Epidermal melanocyte (primary cell): ENCODE measurements at regions not wholly inside any gene's neighbourhood (a gene's known extent, or its start where the extent isn't known, plus 50 kb on each side); places are given as distances from the start of the nearest gene placed in this dataset.
"Not testable (repeated sequence)": the region's sequence is repeated elsewhere in the genome, so short reads cannot be mapped to it uniquely, and the experiment has no call there.

ENCODE experiments used
- DNase-seq: peaks from one replicate; pipeline ENCODE4 v3.0.0; 2011; ENCODE audit warnings: low spot score; ENCODE audit not compliant: insufficient read length

DNA sequence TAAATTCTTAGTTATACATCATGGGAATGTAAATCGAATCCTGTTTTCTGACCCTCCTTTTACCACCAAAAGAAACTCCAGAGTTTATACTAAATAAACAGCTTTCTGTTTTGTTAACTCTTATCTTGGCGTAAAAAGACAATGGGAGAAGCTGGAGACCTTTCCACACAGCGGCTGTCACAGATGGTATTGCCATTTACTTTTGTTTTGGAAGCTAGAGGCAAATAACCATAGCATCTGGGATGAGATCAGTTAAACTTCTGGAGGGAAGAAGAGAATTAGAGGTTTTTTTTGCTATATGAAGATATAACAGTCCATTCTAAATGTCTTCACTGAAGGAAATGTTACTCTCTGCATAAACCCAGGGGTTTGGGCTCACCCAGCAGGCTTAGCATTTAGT lies 258.9 kb downstream of the REEP3 start:
- DNase-seq: no peak

DNA sequence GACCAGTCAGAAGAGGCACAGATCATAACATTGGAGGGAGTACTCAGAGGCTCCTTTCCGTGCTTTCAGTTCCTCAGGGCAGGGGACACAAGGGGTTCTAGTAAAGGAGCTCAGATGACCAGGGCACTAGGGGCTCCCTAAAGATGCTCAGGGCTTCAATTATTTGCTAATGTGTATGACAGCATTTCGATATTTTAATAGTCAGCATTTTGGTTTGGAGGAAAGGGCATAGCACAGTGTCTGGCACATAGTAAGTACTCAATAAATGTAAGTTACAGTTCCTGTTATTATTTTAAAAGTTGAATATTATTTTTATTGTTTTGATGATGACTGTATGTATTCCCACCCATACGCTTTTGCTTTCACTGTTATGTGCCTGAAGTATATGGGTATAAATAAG lies 260.0 kb downstream of the REEP3 start:
- DNase-seq: no peak

DNA sequence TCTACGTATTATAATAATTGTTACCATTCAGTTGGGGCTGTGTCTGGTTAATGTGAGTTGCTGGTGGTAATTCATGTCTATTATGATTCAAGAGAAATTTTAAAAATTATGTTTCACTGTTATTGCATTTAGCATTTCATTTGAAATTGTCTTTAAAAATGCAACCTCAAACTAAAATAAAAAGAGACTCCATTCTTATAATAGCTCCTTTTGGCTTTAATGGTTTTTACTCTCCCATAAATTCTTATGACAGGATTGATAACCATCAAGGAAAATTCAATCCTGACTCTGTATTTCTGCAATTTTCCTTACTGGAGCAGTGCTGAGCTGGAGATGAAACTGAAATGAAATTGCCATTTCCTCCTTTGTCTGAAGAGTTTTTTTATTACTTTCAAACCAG lies 262.7 kb downstream of the REEP3 start:
- DNase-seq: no peak

DNA sequence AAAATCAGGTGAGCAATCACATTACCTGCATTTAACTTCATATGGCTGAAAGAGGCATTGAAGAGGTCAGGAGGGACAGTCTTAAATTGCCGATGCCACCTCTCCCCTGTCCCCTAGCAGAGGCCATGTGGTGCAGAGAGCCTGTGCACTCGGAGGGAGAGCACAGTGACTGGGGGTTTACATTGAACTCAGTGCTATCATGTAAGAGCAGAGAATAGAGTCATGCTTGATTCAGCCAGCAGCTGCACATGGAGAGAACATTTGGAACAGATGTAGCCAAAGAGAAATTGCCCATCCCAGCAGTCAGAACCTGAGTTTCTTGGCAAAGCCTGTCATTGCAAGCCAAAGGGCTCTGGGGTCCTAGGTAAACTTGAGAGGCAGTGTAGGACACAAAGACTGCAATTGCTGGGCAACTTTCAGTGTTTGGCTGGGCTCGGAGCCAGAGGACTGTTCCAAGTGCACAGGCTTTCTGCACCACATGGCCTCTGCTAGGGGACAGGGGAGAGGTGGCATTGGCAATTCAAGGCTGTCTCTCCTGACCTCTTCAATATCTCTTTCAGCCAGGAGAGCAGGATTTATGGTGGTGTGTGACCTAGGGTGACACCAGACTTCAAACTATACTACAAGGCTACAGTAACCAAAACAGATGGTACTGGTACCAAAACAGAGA lies 267.1 kb downstream of the REEP3 start:
- DNase-seq: no peak

DNA sequence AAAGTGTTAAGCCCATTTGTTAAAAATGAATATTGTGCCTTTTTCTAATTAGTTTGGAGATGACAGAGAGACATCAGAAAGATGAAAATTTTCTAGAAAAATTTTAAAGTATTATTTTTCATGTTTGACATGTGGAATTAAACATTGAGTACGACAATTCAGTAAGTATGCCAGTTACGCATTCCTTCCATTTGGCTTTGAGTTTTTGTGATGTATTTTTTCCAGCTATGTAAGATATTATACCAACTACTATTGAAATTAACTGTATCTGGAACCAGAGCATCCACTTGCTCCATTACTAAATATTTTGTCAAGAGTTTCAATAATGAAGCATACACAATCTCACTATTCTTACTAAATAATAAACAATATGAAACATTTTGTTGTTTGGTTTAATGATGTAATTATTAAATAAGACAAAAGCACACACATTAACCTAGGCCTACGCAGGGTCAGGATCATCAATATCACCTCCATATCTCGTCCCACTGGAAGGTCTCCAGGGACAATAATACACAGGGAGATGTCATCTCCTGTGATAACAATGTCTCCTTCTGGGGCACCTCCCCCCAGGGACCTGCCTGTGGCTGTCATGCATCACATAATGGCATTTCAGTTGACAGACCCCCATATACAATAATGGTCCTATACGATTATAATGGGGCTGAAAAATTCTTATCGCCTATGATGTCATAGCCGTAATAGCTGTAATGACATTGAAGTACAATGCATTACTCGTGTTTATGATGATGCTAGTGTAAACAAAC lies 274.1 kb downstream of the REEP3 start:
- no peak for DNase-seq

DNA sequence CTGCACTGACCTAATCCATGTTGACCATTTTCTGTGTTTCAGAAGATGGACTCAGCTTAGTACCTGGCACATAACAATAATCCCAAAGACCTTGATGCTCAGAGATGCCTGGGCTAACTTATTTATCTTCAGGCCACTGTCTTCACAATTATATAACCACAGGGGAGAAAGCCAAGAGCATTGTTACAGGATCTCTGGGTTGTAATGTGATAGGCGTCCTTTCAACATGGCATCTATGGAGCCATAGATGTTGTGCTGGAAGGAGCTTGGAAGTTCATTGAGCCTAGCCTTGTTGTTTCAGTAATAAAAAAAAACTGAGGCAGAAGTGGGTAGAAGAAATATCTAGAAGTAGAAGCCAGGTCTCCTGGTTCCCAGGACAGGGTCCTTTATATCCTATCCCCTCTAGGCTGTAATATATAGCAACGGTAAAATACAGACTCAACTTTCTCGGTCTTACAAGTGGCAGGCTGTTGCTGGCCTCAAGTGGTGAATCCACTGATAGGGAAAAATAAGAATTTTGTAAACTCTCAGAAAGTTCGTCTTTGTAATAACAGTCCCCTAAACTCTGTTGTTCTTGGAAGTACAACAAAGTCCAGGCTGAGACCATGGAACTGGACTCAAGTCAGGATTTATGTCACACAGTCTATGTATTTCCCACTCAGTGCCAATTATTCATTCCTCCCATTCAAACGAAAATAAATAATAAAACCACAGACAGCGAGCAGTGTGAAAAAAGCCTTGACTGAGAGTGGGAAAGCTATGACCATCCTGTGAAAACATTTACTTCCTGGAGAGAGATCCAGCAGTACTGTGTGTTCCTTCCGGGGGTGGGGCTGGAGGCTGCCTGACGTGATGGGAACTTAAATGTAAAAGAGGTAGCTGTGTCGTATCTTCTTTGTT lies 277.6 kb downstream of the REEP3 start:
- peak; percentile 44 for DNase-seq

DNA sequence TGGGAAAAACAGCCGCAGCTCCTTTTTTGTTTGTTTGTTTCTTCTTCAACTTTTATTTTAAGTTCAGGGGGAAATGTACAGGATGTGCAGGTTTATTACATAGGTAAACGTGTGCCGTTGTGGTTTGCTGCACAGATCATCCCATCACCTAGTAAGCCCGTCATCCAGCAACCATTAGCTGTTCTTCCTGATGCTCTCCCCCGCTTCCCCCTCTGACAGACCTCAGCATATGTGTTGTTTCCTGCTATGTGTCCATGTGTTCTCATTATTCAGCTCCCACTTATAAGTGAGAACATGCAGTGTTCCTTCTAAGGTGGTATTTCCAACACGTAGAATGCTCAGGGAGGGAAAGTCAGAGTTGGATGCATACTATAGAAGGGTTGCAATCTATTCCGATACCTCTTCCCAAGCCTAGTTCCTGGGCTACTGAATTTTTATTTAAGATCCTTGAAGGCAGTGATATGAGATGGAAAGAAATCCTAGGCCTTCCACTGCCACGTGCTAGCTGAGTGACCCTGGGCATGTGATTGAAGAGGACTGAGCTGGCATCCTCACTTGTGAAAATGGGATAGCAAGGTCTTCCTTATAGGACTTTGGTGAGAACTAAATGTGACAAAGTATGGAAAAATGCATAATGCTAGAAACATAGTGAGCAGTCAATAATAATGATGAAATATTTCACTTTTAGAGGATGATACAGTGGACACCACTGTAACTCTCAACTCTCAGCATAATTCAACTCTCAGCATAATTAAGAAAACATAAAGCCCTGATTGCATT lies 278.5 kb downstream of the REEP3 start:
- no peak for DNase-seq

DNA sequence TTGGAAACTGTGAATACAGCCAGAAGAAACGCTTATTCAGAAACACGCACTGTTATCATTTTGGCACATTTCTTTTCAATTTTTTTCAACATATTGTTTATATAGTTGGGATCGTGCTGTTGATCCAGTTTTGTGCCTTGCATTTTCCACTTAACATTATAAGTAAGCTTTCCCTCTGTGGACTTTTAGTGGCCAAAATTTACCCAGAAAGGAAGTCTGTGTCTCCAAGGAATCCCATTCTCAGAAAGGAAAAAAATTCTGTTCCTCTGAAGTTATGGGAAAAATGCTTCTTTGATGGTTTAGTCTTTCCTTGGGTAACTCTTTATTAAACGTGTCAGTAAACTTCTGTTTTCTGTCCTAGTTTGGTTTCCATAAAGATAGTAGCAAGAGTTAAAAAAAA lies 280.0 kb downstream of the REEP3 start:
- DNase-seq: no peak

DNA sequence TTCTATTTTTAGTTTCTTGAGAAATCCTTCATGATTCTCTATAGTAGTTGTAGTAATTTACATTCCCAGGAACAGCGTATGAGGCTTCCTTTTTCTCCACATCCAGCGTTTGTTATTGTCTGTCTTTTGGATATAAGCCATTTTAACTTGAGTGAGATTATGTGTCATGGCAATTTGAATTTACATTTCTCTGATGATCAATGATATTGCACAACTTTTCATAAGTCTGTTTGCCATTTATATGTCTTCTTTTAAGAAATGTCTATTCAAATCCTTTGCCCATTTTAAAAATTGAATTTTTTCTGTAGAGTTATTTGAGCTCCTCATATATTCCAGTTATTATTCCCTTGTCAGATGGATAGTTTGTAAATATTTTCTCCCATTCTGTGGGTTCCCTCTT lies 285.1 kb downstream of the REEP3 start:
- no peak for DNase-seq

DNA sequence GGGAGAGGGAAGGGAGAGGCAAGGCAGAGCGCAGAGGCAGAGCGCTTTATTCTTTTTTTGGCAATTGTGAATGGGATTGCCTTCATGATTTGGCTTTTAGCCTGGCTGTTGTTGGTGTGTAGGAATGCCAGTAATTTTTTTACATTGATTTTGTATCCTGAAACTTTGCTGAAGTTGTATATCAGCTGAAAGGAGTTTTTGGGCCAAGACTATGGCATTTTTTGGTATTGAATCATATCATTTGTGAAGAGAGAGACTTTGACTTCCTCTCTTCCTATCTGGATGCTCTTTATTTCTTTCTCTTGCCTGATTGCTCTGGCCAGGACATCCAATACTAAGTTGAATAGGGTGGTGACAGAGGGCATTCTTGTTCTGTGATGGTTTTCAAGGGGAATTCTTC lies 291.3 kb downstream of the REEP3 start:
- no peak for DNase-seq

DNA sequence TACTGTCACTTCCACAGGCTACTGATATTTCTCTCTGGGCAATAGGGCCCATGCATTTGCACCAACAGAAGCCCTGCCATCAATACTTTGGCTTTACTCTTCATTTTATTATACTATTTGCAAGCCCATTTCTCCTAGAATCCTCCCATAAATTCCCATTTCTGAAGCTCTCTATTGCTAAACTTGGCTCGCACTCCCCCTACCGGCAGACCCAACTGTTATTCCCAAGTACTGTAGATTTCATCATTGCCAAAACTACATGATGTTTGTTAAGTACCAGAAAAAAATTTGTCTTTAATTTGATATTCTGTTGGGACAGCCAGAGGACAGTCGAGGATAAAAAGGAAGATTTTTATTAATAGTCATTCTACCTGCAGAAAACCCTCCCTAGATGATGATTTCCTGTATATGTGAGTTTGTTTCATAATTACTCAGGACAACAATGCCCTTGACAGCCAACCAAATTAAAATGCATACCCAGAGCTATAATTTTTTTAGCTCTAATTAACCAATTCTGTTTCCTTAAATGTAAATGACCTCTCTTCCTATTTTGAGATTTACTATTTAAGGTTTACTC lies 298.6 kb downstream of the REEP3 start:
- peak; percentile 34 for DNase-seq

DNA sequence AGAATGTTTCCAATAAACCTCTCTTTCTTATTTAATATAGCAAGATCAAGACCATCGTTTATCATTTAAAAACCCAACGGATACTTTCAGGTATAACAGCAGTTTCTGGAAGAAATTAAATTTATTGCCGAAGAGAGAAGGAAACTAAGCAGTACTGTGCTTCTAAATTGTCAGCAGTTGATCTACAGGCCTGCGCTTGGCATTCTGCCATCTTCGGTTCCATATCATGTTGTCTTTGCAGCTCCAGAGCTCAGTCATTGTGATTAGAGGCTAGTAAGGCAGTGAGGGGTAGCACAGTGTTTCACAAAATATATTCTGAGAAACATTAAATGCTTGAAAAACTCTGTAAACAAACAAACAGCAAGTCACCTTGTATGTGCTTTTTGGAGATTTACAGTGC lies 301.3 kb downstream of the REEP3 start:
- no peak for DNase-seq

DNA sequence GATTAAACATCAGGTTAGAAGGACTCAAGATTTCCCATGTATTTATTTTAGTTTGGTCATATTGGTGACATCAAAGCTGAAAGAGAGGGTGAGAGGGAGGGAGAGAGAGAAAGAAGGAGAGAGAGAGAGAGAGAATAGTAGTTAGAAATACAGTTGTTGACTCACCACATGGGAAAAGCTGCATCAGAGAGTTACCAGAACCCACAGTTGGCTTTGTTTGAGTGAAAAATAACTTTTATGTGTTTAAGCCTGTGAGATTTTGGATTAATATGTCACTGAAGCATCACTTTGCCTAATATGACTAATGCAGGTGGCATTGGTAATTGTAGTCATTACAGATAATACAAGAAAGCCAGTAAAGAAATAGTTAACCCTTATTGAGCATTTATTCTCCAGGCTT lies 303.9 kb downstream of the REEP3 start:
- DNase-seq: no peak

DNA sequence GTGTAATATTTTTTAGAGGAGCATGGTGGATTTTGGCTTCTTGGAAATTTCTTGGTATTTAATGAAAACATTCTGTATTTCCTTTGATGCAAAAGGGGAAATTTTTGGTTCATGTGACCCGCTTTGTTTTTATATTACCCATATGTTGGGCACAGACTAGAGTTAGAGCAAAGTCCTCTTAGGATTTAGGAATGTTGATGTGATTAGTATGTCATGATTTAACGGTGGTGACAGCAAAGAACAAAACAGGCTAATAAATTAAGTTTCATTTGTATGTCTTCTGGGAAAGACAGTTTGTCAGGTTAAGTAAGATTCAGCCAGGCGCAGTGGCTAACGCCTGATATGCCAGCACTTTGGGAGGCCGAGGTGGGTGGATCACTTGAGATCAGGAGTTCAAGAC lies 304.6 kb downstream of the REEP3 start:
- no peak for DNase-seq

DNA sequence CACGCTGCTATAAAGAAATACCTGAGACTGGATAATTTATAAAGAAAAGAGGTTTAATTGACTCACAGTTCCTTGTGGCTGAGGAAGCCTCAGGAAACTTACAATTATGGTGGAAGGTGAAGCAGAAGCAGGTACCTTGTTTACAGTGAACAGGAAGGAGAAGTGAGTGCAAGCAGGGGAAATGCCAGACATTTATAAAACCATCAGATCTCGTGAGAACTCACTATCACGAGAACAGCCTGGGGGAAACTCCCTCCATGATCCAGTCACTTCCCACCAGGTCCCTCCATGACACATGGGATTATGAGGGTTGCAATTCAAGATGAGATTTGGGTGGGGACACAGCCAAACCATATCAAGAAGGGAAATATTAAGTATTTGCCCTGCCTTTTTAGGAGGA lies 305.8 kb downstream of the REEP3 start:
- not testable (repeated sequence) for DNase-seq

DNA sequence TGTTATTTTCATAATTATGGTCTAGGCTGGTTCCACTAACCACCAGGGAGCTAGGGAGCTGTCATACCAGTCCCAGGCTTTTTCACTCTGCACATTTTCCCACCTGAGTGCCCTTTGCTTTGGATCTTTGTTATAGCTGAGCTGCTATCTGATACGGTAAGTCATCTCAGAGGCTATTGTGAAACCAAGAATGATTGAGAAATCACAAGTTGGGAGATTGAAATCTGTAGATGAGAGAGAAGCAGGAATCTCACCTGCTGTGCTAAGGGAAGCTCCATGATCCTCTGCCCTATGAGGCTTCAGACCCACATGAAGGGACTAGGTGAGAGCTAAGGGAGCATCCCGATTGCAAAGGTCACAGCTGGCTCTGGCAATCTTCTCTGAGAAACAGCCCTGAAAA lies 307.8 kb downstream of the REEP3 start:
- no peak for DNase-seq

DNA sequence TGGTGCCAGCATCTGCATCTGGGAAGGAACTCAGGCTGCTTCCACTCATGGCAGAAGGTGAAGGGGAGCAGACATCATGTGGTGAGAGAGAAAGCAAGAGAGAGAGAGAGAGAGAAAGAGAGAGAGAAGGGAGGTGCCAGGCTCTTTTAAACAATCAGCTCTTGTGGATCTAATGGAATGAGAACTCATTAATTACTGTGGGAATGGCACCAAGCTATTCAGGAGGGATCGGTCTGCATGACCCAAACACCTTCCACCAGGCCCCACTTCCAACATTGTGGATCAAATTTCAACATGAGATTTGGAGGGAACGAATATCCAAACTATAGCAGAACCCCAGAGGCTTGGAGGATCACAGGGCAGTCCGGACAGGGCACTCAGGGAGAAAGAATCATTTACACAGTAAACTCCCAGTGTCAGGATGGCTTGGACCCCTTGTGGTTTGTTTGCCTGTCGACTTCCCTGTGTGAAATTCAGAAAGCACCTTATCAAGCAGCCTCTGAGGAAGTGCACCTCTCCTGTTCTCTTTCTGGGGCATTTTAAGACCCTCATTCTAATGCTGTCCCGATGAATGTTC lies 308.5 kb downstream of the REEP3 start:
- DNase-seq: no peak

DNA sequence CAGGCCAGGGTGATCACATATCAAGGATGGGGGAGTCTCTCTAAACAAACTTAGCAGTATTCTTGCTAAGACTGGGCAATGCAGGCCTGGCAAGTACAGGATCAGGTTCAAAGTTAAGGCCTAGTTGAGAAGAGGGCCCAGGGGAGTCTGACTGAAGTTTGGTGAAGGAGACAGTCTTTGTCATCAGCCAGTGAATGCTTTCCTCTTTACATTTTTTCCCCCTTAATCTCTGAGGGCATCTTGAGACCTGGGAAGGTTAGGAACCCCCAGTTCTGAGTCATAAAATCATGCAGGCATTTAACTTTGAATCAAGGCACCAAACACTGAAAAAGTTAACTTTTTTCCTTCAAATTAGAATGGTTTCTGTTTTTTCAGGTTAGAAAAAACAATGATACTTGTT lies 311.5 kb downstream of the REEP3 start:
- no peak for DNase-seq

DNA sequence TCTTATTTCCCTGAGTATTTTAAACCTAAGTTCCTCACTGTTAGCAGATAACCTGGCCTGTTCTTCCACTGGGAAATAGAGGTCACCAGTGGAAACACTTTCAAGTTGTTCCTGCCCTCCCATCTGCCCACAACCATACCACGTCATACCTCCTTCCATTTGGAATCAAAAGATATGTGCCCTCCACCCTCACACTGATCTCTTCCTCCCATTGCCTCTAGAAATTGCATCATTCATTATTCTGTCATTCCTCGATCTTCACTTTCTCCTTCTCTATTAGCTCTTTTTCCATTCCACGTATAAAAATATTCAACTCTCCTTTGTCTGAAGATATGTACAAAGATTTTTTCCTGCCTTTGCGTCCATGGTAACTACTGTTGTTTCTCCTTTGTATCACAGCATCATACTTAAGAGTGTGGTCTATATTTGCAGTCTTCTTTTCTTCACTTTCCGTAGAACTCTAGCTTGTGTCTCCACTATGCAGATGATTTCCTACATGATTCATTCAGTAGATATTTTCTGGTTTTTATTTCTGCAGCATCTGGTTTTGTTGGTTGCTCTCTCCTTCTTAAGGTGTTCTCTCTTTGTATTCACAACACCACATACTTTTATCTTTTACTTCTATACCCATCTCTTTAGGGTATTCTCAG lies 312.3 kb downstream of the REEP3 start:
- no peak for DNase-seq
